ENCODE measurements at regions not wholly inside any gene's neighbourhood (a gene's known extent, or its start where the extent isn't known, plus 50 kb on each side); places are given as distances from the start of the nearest gene placed in this dataset.

- no peak for DNase-seq (ENCODE audit: extremely low spot score, unreplicated experiment)
- H3K9me3 Mint-ChIP-seq = peaks cover 14% of the 10 kb centered on the region
- H3K4me1 Mint-ChIP-seq (ENCODE audit: unreplicated experiment) = no peaks in the 10 kb centered on the region
- no peak overlapping the region for H3K27ac Mint-ChIP-seq
- H3K36me3 Mint-ChIP-seq = no peaks in the 10 kb centered on the region
- no peak for TF ChIP-seq CTCF (conservative IDR thresholded peaks at IDR 0.05)
- H3K4me3 Mint-ChIP-seq = no peak overlapping the region
- H3K27me3 Mint-ChIP-seq = peaks cover 10% of the 10 kb centered on the region
Observed at GRCh38 chr16:5330058-5330457, 232.5 kb upstream of the EEF2KMT start.

- H3K36me3 Mint-ChIP-seq = no peaks in the 10 kb centered on the region
- no peak for DNase-seq (ENCODE audit: extremely low spot score, unreplicated experiment)
- H3K4me3 Mint-ChIP-seq = no peak overlapping the region
- H3K4me1 Mint-ChIP-seq (ENCODE audit: unreplicated experiment) = no peaks in the 10 kb centered on the region
- no peak overlapping the region for H3K27ac Mint-ChIP-seq
- H3K9me3 Mint-ChIP-seq = peaks cover 9% of the 10 kb centered on the region
- no peak for TF ChIP-seq CTCF (conservative IDR thresholded peaks at IDR 0.05)
- H3K27me3 Mint-ChIP-seq = no peaks in the 10 kb centered on the region
Observed at GRCh38 chr16:5328546-5328945, 231.0 kb upstream of the EEF2KMT start.

GRCh38 chr16:5326395-5326794 is 228.8 kb upstream of the EEF2KMT start:
- Mint-ChIP-seq H3K27me3 (no peaks in the 10 kb centered on the region), H3K4me3 (no peak overlapping the region), H3K36me3 (no peaks in the 10 kb centered on the region), H3K9me3 (peaks cover 4% of the 10 kb centered on the region), H3K27ac (no peak overlapping the region), H3K4me1 (ENCODE audit: unreplicated experiment) (no peaks in the 10 kb centered on the region)
- DNase-seq (ENCODE audit: extremely low spot score, unreplicated experiment) = no peak
- TF ChIP-seq CTCF (conservative IDR thresholded peaks at IDR 0.05) = no peak

GRCh38 chr16:5325932-5326331 is 228.3 kb upstream of the EEF2KMT start:
- H3K9me3 Mint-ChIP-seq = no peaks in the 10 kb centered on the region
- H3K36me3 Mint-ChIP-seq = no peaks in the 10 kb centered on the region
- DNase-seq (ENCODE audit: extremely low spot score, unreplicated experiment) = no peak
- peaks cover 2% of the 10 kb centered on the region for H3K27me3 Mint-ChIP-seq
- no peak for TF ChIP-seq CTCF (conservative IDR thresholded peaks at IDR 0.05)
- no peaks in the 10 kb centered on the region for H3K4me1 Mint-ChIP-seq (ENCODE audit: unreplicated experiment)
- H3K4me3 Mint-ChIP-seq = no peak overlapping the region
- H3K27ac Mint-ChIP-seq = no peak overlapping the region

- Mint-ChIP-seq H3K36me3 (no peaks in the 10 kb centered on the region), H3K27ac (no peak overlapping the region), H3K9me3 (no peaks in the 10 kb centered on the region), H3K27me3 (peaks cover 5% of the 10 kb centered on the region), H3K4me1 (ENCODE audit: unreplicated experiment) (no peaks in the 10 kb centered on the region), H3K4me3 (no peak overlapping the region)
- no peak for TF ChIP-seq CTCF (conservative IDR thresholded peaks at IDR 0.05)
- no peak for DNase-seq (ENCODE audit: extremely low spot score, unreplicated experiment)
Observed at GRCh38 chr16:5323284-5324141, 225.9 kb upstream of the EEF2KMT start.
